ENCODE measurements at regions not wholly inside any gene's neighbourhood (a gene's known extent, or its start where the extent isn't known, plus 50 kb on each side); places are given as distances from the start of the nearest gene placed in this dataset.
"Not testable (repeated sequence)": the region's sequence is repeated elsewhere in the genome, so short reads cannot be mapped to it uniquely, and the experiment has no call there.

DNA sequence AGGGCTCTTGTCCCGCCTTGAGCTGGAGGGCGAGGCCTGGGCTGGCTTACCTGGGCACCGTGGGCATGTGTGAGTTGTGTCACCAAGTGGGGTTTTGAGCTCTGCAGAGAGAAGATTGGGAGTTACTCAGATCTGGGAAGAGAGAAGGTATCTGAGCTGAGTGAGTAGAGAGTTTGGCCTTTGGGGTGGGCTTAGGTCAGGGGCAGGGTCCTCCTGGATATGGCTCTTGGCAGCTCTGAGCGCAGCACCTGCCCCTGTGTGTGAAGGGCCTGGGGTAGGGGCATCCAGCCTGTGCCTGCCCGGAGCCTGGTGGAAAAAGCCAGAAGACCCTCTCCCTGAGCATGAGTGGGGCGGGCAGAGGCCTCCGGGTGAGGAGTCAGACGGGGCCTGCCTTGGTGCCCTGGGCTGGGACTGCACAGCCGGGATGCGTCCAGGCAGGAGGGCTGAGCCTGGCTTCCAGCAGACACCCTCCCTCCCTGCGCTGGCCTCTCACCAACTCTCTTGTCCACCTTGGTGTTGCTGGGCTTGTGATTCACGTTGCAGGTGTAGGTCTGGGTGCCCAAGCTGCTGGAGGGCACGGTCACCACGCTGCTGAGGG, 244.3 kb downstream of the TMEM121 start:
- H3K27me3 ChIP-seq (ENCODE audit: control insufficient read depth in 2 of 2, insufficient read depth in 2 of 2, low read length in 2 of 2); H4K20me1 ChIP-seq (replicated peaks; ENCODE audit: control insufficient read depth, extremely low read depth, insufficient read depth, low read length); H3K9ac ChIP-seq (replicated peaks; ENCODE audit: extremely low read depth, insufficient read depth, low read length); dilution Hi-C loops (cut with MboI; ENCODE audit: extremely low pct_ligation_motif_present, low sequenced_read_pairs); H3K27ac ChIP-seq (ENCODE audit: insufficient read depth, low read depth, low read length); H3K36me3 ChIP-seq (ENCODE audit: control insufficient read depth in 2 of 2, extremely low read depth in 1 of 2, insufficient read depth in 2 of 2, low read length in 2 of 2); H3K4me1 ChIP-seq (ENCODE audit: control insufficient read depth, extremely low read depth, insufficient read depth, low read length); H3K4me3 ChIP-seq (replicated peaks in 1 of 3; ENCODE audit: insufficient read depth in 1 of 3, low read depth in 1 of 3, low read length in 3 of 3); H2AFZ ChIP-seq (ENCODE audit: low read depth, low read length); CTCF ChIA-PET; H3K79me2 ChIP-seq (ENCODE audit: control insufficient read depth, insufficient read depth, low read length); POLR2A ChIA-PET; intact Hi-C loops (cut with micrococcal nuclease); BruUV-seq (replicated peaks); H3K4me2 ChIP-seq (ENCODE audit: insufficient read depth, low read length); FAIRE-seq; H3K9me3 ChIP-seq (replicated peaks; ENCODE audit: control insufficient read depth, insufficient read depth, low read length); H3K9me1 ChIP-seq (replicated peaks; ENCODE audit: control insufficient read depth, extremely low read depth, insufficient read depth, low read length); DNase-seq (ENCODE audit: low read depth, low spot score): not testable (repeated sequence)

GRCh38 chr14:105771261-105772226, 245.2 kb downstream of the TMEM121 start:
- H3K4me3 ChIP-seq (replicated peaks in 1 of 3; ENCODE audit: insufficient read depth in 1 of 3, low read depth in 1 of 3, low read length in 3 of 3); intact Hi-C loops (cut with micrococcal nuclease); H3K4me2 ChIP-seq (ENCODE audit: insufficient read depth, low read length); H3K9me3 ChIP-seq (replicated peaks; ENCODE audit: control insufficient read depth, insufficient read depth, low read length); H2AFZ ChIP-seq (ENCODE audit: low read depth, low read length); CTCF ChIA-PET; FAIRE-seq; H3K9ac ChIP-seq (replicated peaks; ENCODE audit: extremely low read depth, insufficient read depth, low read length); H3K27ac ChIP-seq (ENCODE audit: insufficient read depth, low read depth, low read length); dilution Hi-C loops (cut with MboI; ENCODE audit: extremely low pct_ligation_motif_present, low sequenced_read_pairs); H3K9me1 ChIP-seq (replicated peaks; ENCODE audit: control insufficient read depth, extremely low read depth, insufficient read depth, low read length); H4K20me1 ChIP-seq (replicated peaks; ENCODE audit: control insufficient read depth, extremely low read depth, insufficient read depth, low read length); H3K36me3 ChIP-seq (ENCODE audit: control insufficient read depth in 2 of 2, extremely low read depth in 1 of 2, insufficient read depth in 2 of 2, low read length in 2 of 2); BruUV-seq (replicated peaks); H3K4me1 ChIP-seq (ENCODE audit: control insufficient read depth, extremely low read depth, insufficient read depth, low read length); DNase-seq (ENCODE audit: low read depth, low spot score); POLR2A ChIA-PET; H3K27me3 ChIP-seq (ENCODE audit: control insufficient read depth in 2 of 2, insufficient read depth in 2 of 2, low read length in 2 of 2); H3K79me2 ChIP-seq (ENCODE audit: control insufficient read depth, insufficient read depth, low read length): not testable (repeated sequence)

DNA sequence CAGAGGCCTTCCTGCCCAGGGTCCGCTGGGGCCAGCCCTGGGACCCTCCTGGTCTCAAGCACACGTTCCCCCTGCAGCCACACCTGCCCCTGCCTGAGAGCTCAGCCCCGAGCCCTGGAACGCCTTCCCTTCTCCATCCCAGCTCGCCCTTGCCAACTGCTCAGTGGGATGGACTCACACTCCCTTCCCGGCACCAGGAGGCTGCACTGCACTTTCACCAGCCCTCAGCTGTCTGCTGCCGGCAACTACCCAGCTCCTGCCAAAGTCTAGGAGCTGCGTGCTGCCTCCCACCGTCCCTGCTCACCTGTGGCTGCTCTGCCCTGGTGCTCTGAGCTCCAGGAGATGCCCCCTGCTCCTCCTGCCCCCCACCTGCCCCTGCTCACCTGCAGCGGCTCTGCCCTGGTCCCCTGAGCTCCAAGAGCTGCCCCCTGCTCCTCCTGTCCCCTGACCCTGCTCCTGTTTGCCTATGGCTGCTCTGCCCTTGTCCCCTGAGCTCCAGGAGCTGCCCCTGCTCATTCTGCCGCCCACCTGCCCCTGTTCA, 246.4 kb downstream of the TMEM121 start:
- H3K27ac ChIP-seq (ENCODE audit: insufficient read depth, low read depth, low read length); H3K4me3 ChIP-seq (replicated peaks in 1 of 3; ENCODE audit: insufficient read depth in 1 of 3, low read depth in 1 of 3, low read length in 3 of 3); intact Hi-C loops (cut with micrococcal nuclease); H3K27me3 ChIP-seq (ENCODE audit: control insufficient read depth in 2 of 2, insufficient read depth in 2 of 2, low read length in 2 of 2); H3K4me1 ChIP-seq (ENCODE audit: control insufficient read depth, extremely low read depth, insufficient read depth, low read length); POLR2A ChIA-PET; dilution Hi-C loops (cut with MboI; ENCODE audit: extremely low pct_ligation_motif_present, low sequenced_read_pairs); BruUV-seq (replicated peaks); H2AFZ ChIP-seq (ENCODE audit: low read depth, low read length); FAIRE-seq; H3K9me3 ChIP-seq (replicated peaks; ENCODE audit: control insufficient read depth, insufficient read depth, low read length); CTCF ChIA-PET; H3K9ac ChIP-seq (replicated peaks; ENCODE audit: extremely low read depth, insufficient read depth, low read length); DNase-seq (ENCODE audit: low read depth, low spot score); H3K79me2 ChIP-seq (ENCODE audit: control insufficient read depth, insufficient read depth, low read length); H3K9me1 ChIP-seq (replicated peaks; ENCODE audit: control insufficient read depth, extremely low read depth, insufficient read depth, low read length); H4K20me1 ChIP-seq (replicated peaks; ENCODE audit: control insufficient read depth, extremely low read depth, insufficient read depth, low read length); H3K4me2 ChIP-seq (ENCODE audit: insufficient read depth, low read length); H3K36me3 ChIP-seq (ENCODE audit: control insufficient read depth in 2 of 2, extremely low read depth in 1 of 2, insufficient read depth in 2 of 2, low read length in 2 of 2): not testable (repeated sequence)

Measured in endothelial cell of umbilical vein (primary cell).